ENCODE measurements at regions not wholly inside any gene's neighbourhood (a gene's known extent, or its start where the extent isn't known, plus 50 kb on each side); places are given as distances from the start of the nearest gene placed in this dataset.

- no peak overlapping the region for H3K4me2 ChIP-seq (ENCODE audit: low read length)
- no peaks in the 10 kb centered on the region for H3K79me2 ChIP-seq (replicated peaks; ENCODE audit: insufficient read depth, low read length)
- H3K36me3 ChIP-seq (ENCODE audit: insufficient read depth, low read length) = no peaks in the 10 kb centered on the region
- no peak overlapping the region for H2AFZ ChIP-seq (ENCODE audit: low read depth, low read length)
- no peaks in the 10 kb centered on the region for H3K9me2 ChIP-seq (ENCODE audit: insufficient read depth, low read length)
- no peak overlapping the region for H3K4me3 ChIP-seq (ENCODE audit: low read length)
- no peaks in the 10 kb centered on the region for H3F3A ChIP-seq (ENCODE audit: insufficient read depth, low read length, poor library complexity, severe bottlenecking)
- TF ChIP-seq EZH2 (IDR thresholded peaks at IDR 0.05; ENCODE audit: borderline replicate concordance, insufficient read depth, low read length, poor library complexity, severe bottlenecking) (no peak), SMC3 (conservative IDR thresholded peaks at IDR 0.05; ENCODE audit: poor library complexity) (no peak)
- H4K20me1 ChIP-seq (ENCODE audit: insufficient read depth) = no peaks in the 10 kb centered on the region
- no peaks in the 10 kb centered on the region for H3K27me3 ChIP-seq (ENCODE audit: insufficient read depth, low read depth, low read length)
- H3K27ac ChIP-seq (ENCODE audit: low read length) = no peak overlapping the region
- no peaks in the 10 kb centered on the region for H3K9me3 ChIP-seq (ENCODE audit: low read length)
- no peak overlapping the region for H3K9ac ChIP-seq (ENCODE audit: low read length)
Observed at GRCh38 chrX:113959912-113960626, 623.8 kb upstream of the HTR2C start.

- Histone ChIP-seq H3K4me3 (ENCODE audit: low read length) (no peak overlapping the region), H3K27ac (ENCODE audit: low read length) (no peak overlapping the region), H3K79me2 (replicated peaks; ENCODE audit: insufficient read depth, low read length) (no peaks in the 10 kb centered on the region), H3K9me2 (ENCODE audit: insufficient read depth, low read length) (no peaks in the 10 kb centered on the region), H3K27me3 (ENCODE audit: insufficient read depth, low read depth, low read length) (no peaks in the 10 kb centered on the region), H3K36me3 (ENCODE audit: insufficient read depth, low read length) (no peaks in the 10 kb centered on the region), H3K4me2 (ENCODE audit: low read length) (no peak overlapping the region), H3F3A (ENCODE audit: insufficient read depth, low read length, poor library complexity, severe bottlenecking) (no peaks in the 10 kb centered on the region), H3K9me3 (ENCODE audit: low read length) (no peaks in the 10 kb centered on the region), H3K9ac (ENCODE audit: low read length) (no peak overlapping the region), H4K20me1 (ENCODE audit: insufficient read depth) (no peaks in the 10 kb centered on the region), H2AFZ (ENCODE audit: low read depth, low read length) (no peak overlapping the region)
- TF ChIP-seq REST (IDR thresholded peaks at IDR 0.05; ENCODE audit: borderline replicate concordance) (no peak), EZH2 (IDR thresholded peaks at IDR 0.05; ENCODE audit: borderline replicate concordance, insufficient read depth, low read length, poor library complexity, severe bottlenecking) (no peak), RAD21 (conservative IDR thresholded peaks at IDR 0.05) (no peak), TAF1 (IDR thresholded peaks at IDR 0.05; ENCODE audit: low read depth) (no peak), CTCF (IDR thresholded peaks at IDR 0.05; ENCODE audit: poor library complexity, severe bottlenecking) (no peak), EP300 (conservative IDR thresholded peaks at IDR 0.05; ENCODE audit: poor library complexity, severe bottlenecking) (no peak), MXI1 (conservative IDR thresholded peaks at IDR 0.05; ENCODE audit: poor library complexity, severe bottlenecking) (no peak), POLR2AphosphoS5 (IDR thresholded peaks at IDR 0.05) (no peak), SMC3 (conservative IDR thresholded peaks at IDR 0.05; ENCODE audit: poor library complexity) (no peak)
Observed at GRCh38 chrX:113956936-113957335, 627.0 kb upstream of the HTR2C start.
